CD14-positive monocyte (primary cell): ENCODE measurements at regions not wholly inside any gene's neighbourhood (a gene's known extent, or its start where the extent isn't known, plus 50 kb on each side); places are given as distances from the start of the nearest gene placed in this dataset.

ENCODE experiments used
- DNase-seq, 3 donors: peaks; one replicate each; pipeline ENCODE4 v3.0.0-alpha.2; 2011 to 2022
- H2AFZ ChIP-seq: 2 replicates; pipeline ENCODE4 v1.6.0; 2012; ENCODE audit warnings: mild to moderate bottlenecking, low read depth, low read length, inconsistent platforms; ENCODE audit not compliant: insufficient read depth, poor library complexity, severe bottlenecking
- H3K27ac ChIP-seq, 2 donors: 1 replicate in 1 of 2; 2 replicates in 1 of 2; pipeline ENCODE4 v1.5.1; 2012 to 2013; ENCODE audit warnings: low read length in 2 of 2, control low read depth in 1 of 2, inconsistent platforms in 1 of 2, low read depth in 1 of 2, mild to moderate bottlenecking in 1 of 2
- H3K27me3 ChIP-seq, 2 donors: one replicate each; pipeline versions ENCODE4 v1.6.0 to v1.6.1; 2011 to 2013; ENCODE audit warnings: low read length in 2 of 2; ENCODE audit not compliant: control insufficient read depth in 2 of 2, insufficient read depth in 2 of 2
- H3K36me3 ChIP-seq, 2 donors: replicated peaks in 1 of 2; 1 replicate in 1 of 2; 2 replicates in 1 of 2; pipeline versions ENCODE4 v1.5.1 to v1.6.1; 2012 to 2013; ENCODE audit warnings: low read length in 2 of 2, control low read depth in 1 of 2, inconsistent platforms in 1 of 2, mild to moderate bottlenecking in 1 of 2; ENCODE audit not compliant: insufficient read depth in 2 of 2, control insufficient read depth in 1 of 2
- H3K4me1 ChIP-seq, 2 donors: 1 replicate in 1 of 2; 2 replicates in 1 of 2; pipeline versions ENCODE4 v1.5.1 to v1.6.1; 2012 to 2013; ENCODE audit warnings: low read length in 2 of 2, control low read depth in 1 of 2, inconsistent platforms in 1 of 2, mild to moderate bottlenecking in 1 of 2, moderate library complexity in 1 of 2; ENCODE audit not compliant: insufficient read depth in 2 of 2, control insufficient read depth in 1 of 2
- H3K4me2 ChIP-seq: replicated peaks from 2 replicates; pipeline ENCODE3; 2012; ENCODE audit warnings: low read length, moderate library complexity, mild to moderate bottlenecking; ENCODE audit not compliant: poor library complexity, severe bottlenecking; ENCODE audit errors: extremely low read depth
- H3K4me3 ChIP-seq, 3 experiments: fragments of 200-600 bp in 1 of 3; sonication (generic) in 1 of 3; replicated peaks in 1 of 3; 1 replicate in 2 of 3; 2 replicates in 1 of 3; pipeline ENCODE4 v1.5.1; 2011 to 2013; ENCODE audit warnings: low read length in 3 of 3, mild to moderate bottlenecking in 3 of 3, control low read depth in 2 of 3, low read depth in 2 of 3, inconsistent platforms in 1 of 3, moderate library complexity in 1 of 3
- H3K79me2 ChIP-seq: 2 replicates; pipeline ENCODE4 v1.6.0; 2012; ENCODE audit warnings: mild to moderate bottlenecking, control low read depth, inconsistent platforms, low read length, moderate library complexity; ENCODE audit not compliant: insufficient read depth
- H3K9ac ChIP-seq: 2 replicates; pipeline ENCODE4 v1.6.0; 2017; ENCODE audit warnings: low read length, mild to moderate bottlenecking; ENCODE audit not compliant: insufficient read depth, poor library complexity, severe bottlenecking
- H3K9me3 ChIP-seq, 2 donors: replicated peaks in 1 of 2; 1 replicate in 1 of 2; 2 replicates in 1 of 2; pipeline versions ENCODE4 v1.5.1 to v1.6.1; 2012 to 2013; ENCODE audit warnings: low read length in 2 of 2, control low read depth in 1 of 2; ENCODE audit not compliant: control insufficient read depth in 1 of 2, insufficient read depth in 1 of 2
- H4K20me1 ChIP-seq: 2 replicates; pipeline ENCODE4 v1.6.0; 2012; ENCODE audit warnings: mild to moderate bottlenecking, low read length, control low read depth, moderate library complexity; ENCODE audit not compliant: insufficient read depth
- H3K27ac Mint-ChIP-seq, 7 donors: one replicate each; pipeline ENCODE4 v1.8.0; 2020; ENCODE audit warnings: mild to moderate bottlenecking in 7 of 7, mixed read lengths in 7 of 7, moderate library complexity in 6 of 7, inconsistent platforms in 2 of 7
- H3K27me3 Mint-ChIP-seq, 3 donors: one replicate each; pipeline ENCODE4 v1.8.0; 2021 to 2022; ENCODE audit warnings: low read depth in 3 of 3, mild to moderate bottlenecking in 3 of 3, mixed read lengths in 3 of 3, moderate library complexity in 3 of 3, inconsistent platforms in 1 of 3
- H3K36me3 Mint-ChIP-seq, 2 donors: one replicate each; pipeline ENCODE4 v1.8.0; 2020; ENCODE audit warnings: mixed read lengths in 2 of 2, inconsistent platforms in 1 of 2, mild to moderate bottlenecking in 1 of 2
- H3K4me1 Mint-ChIP-seq: one replicate; pipeline ENCODE4 v1.8.0; 2020; ENCODE audit warnings: mild to moderate bottlenecking, mixed read lengths
- H3K4me3 Mint-ChIP-seq, 2 donors: one replicate each; pipeline ENCODE4 v1.8.0; 2020; ENCODE audit warnings: mild to moderate bottlenecking in 2 of 2, mixed read lengths in 2 of 2, moderate library complexity in 1 of 2
- H3K9me3 Mint-ChIP-seq, 7 donors: one replicate each; pipeline ENCODE4 v1.8.0; 2020 to 2022; ENCODE audit warnings: mixed read lengths in 7 of 7, mild to moderate bottlenecking in 6 of 7, moderate library complexity in 6 of 7, inconsistent platforms in 2 of 7
- WGBS: methylation state at CpG from one replicate; pipeline ENCODE4 v1.1.5; 2013; ENCODE audit warnings: missing lambda C conversion rate; ENCODE audit not compliant: insufficient coverage; 5-methylcytosine and 5-hydroxymethylcytosine counted together
- intact Hi-C, 2 donors: fragments of 100-400 bp; cut with micrococcal nuclease; formaldehyde crosslinking; loops; one replicate each; pipeline versions ENCODE4 v1.15.0 to v1.15.1; 2023
- TF ChIP-seq, protein P1 (sequence below): fragments of 200-600 bp; IDR thresholded peaks from one replicate; pipeline ENCODE4 v1.8.0; 2022; ENCODE audit warnings: antibody characterized with exemption, mild to moderate bottlenecking

DNA sequence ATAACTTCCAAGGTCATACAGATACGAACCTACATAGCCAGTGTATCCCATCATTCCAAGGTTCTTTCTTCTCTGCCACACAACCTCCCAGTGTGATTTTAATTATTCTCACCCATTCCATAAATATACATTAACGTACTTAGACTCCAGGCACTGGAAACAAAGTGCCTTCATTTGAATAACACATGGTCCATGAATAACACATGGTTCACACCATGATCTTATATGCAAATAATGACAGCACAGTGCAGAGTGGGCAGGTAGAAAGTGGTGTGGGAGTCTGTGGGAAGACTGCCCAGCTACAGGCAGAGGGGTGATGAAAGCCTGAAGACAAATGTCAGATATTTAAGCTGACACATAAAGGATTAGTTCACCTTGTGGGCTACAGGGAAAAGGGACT lies 425.2 kb downstream of the HACE1 start:
- Histone ChIP-seq H3K36me3 (no peaks in the 10 kb centered on the region), H3K4me3 (no peak overlapping the region), H3K9ac (no peak overlapping the region), H3K9me3 (no peaks in the 10 kb centered on the region), H2AFZ (no peak overlapping the region), H3K79me2 (no peaks in the 10 kb centered on the region), H3K4me2 (no peak overlapping the region), H3K4me1 (no peaks in the 10 kb centered on the region), H3K27ac (no peak overlapping the region), H3K27me3 (no peaks in the 10 kb centered on the region), H4K20me1 (no peaks in the 10 kb centered on the region)
- H3K4me3 Mint-ChIP-seq: no peak overlapping the region
- DNase-seq: no peak
- no peaks in the 10 kb centered on the region for H3K36me3 Mint-ChIP-seq
- 33% methylated on average over 1 of the region's 2 CpGs for WGBS
- H3K4me1 Mint-ChIP-seq: no peaks in the 10 kb centered on the region
- H3K27ac Mint-ChIP-seq: no peak overlapping the region
- TF ChIP-seq, protein P1, sequence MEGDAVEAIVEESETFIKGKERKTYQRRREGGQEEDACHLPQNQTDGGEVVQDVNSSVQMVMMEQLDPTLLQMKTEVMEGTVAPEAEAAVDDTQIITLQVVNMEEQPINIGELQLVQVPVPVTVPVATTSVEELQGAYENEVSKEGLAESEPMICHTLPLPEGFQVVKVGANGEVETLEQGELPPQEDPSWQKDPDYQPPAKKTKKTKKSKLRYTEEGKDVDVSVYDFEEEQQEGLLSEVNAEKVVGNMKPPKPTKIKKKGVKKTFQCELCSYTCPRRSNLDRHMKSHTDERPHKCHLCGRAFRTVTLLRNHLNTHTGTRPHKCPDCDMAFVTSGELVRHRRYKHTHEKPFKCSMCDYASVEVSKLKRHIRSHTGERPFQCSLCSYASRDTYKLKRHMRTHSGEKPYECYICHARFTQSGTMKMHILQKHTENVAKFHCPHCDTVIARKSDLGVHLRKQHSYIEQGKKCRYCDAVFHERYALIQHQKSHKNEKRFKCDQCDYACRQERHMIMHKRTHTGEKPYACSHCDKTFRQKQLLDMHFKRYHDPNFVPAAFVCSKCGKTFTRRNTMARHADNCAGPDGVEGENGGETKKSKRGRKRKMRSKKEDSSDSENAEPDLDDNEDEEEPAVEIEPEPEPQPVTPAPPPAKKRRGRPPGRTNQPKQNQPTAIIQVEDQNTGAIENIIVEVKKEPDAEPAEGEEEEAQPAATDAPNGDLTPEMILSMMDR: no peak
- no peaks in the 10 kb centered on the region for H3K27me3 Mint-ChIP-seq
- peaks cover 0 to 9% (median 0%) of the 10 kb centered on the region in 7 donors for H3K9me3 Mint-ChIP-seq
- intact Hi-C loops: no loop called here

DNA sequence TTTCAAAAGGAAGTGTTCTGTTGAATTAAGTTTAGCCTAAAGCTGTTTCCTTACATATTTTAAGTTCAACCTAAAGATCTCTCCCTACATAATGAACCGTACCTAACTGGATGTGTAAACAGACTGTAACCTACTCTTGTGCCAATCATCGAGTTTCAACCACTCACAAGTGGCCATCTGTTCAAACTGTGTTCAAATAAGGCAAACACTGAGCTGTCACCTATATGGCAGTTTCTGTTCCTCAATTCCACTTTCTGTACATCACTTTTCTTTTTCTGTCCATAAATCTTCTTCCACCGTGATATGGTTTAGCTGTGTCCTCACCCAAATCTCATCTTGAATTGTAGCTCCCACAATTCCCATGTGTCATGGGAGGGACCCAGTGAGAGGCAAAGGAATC lies 428.6 kb downstream of the HACE1 start:
- Mint-ChIP-seq H3K9me3 (peaks cover 0 to 16% (median 4%) of the 10 kb centered on the region in 7 donors), H3K27ac (no peak overlapping the region), H3K27me3 (no peaks in the 10 kb centered on the region), H3K4me1 (no peaks in the 10 kb centered on the region), H3K4me3 (no peak overlapping the region), H3K36me3 (no peaks in the 10 kb centered on the region)
- H3K9me3 ChIP-seq: no peaks in the 10 kb centered on the region
- no peaks in the 10 kb centered on the region for H3K36me3 ChIP-seq
- no peaks in the 10 kb centered on the region for H4K20me1 ChIP-seq
- WGBS: 96% methylated on average over 3 of the region's 3 CpGs
- H3K27me3 ChIP-seq: no peaks in the 10 kb centered on the region
- no peaks in the 10 kb centered on the region for H3K79me2 ChIP-seq
- no peaks in the 10 kb centered on the region for H3K4me1 ChIP-seq
- no peak overlapping the region for H3K27ac ChIP-seq
- no peak for DNase-seq
- no peak overlapping the region for H3K4me2 ChIP-seq
- intact Hi-C loops: no loop called here
- H3K4me3 ChIP-seq: no peak overlapping the region
- no peak overlapping the region for H3K9ac ChIP-seq
- TF ChIP-seq, protein P1: no peak
- H2AFZ ChIP-seq: no peak overlapping the region
